ENCODE measurements at regions not wholly inside any gene's neighbourhood (a gene's known extent, or its start where the extent isn't known, plus 50 kb on each side); places are given as distances from the start of the nearest gene placed in this dataset.

DNA sequence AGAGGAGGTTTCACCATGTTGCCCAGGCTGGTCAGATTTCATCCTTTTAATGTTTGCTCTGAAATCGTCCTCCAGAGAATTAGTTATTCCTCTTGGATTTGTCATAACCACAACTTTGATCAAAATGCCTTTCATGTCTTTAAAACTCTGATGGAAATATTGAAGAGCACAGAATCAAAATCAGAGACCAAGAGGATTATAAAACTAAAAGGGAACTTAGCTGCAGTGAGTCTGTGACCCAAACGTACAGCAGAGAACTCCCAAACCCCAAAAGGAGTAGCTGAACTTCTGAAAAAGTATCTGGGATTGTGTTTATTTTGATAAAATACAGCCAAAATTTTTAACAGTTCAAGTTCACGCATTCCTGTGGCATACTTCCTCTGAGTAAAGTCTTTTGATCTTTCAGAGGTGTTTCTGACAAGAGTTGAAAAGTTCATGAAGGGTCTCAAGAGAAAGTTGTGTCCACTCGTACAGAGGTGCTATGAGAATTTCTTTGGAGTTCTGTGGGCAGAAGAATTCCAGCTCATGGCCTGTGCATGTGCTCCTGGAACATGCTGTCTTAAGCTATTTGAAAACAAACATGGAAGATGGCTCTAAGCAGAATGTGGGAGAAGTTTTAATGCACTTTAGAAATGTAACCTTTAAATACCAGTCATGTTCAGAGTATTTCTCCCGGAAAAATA, 124.0 kb downstream of the ESM1 start:
- no peaks in the 10 kb centered on the region for H3K4me1 ChIP-seq (ENCODE audit: insufficient read depth, low read length, poor library complexity, severe bottlenecking)
- no peak for DNase-seq (ENCODE audit: low spot score)
- TF ChIP-seq, protein P1, sequence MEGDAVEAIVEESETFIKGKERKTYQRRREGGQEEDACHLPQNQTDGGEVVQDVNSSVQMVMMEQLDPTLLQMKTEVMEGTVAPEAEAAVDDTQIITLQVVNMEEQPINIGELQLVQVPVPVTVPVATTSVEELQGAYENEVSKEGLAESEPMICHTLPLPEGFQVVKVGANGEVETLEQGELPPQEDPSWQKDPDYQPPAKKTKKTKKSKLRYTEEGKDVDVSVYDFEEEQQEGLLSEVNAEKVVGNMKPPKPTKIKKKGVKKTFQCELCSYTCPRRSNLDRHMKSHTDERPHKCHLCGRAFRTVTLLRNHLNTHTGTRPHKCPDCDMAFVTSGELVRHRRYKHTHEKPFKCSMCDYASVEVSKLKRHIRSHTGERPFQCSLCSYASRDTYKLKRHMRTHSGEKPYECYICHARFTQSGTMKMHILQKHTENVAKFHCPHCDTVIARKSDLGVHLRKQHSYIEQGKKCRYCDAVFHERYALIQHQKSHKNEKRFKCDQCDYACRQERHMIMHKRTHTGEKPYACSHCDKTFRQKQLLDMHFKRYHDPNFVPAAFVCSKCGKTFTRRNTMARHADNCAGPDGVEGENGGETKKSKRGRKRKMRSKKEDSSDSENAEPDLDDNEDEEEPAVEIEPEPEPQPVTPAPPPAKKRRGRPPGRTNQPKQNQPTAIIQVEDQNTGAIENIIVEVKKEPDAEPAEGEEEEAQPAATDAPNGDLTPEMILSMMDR (conservative IDR thresholded peaks at IDR 0.05; ENCODE audit: low read length): no peak
- no peak for TF ChIP-seq EZH2phosphoT487 (IDR thresholded peaks at IDR 0.05; ENCODE audit: borderline replicate concordance, low read depth, low read length)
- BruUV-seq (replicated peaks): no TSS peak
- no peak overlapping the region for H3K4me3 ChIP-seq (ENCODE audit: low read depth, low read length, poor library complexity, severe bottlenecking)
- H3K4me2 ChIP-seq (ENCODE audit: low read length): no peak overlapping the region
- H3K36me3 ChIP-seq (ENCODE audit: insufficient read depth, low read length): no peaks in the 10 kb centered on the region
- H4K20me1 ChIP-seq (ENCODE audit: insufficient read depth, low read length): no peaks in the 10 kb centered on the region
- ChIA-PET CTCF (ENCODE audit: unreplicated experiment) (no interaction called here), POLR2A (interaction anchor here (0.6 kb wide), 1 partner anchor 406 kb away, joined by 4 read pairs; the partner anchor contains the start of gene HSPB3)
- intact Hi-C loops (cut with micrococcal nuclease; ENCODE audit: unreplicated experiment): no loop called here
- no peaks in the 10 kb centered on the region for H3K9me3 ChIP-seq (ENCODE audit: low read length)
- no peak overlapping the region for H3K27ac ChIP-seq (ENCODE audit: low read depth, low read length, poor library complexity, severe bottlenecking)
- no peaks in the 10 kb centered on the region for H3K9me2 ChIP-seq (ENCODE audit: insufficient read depth, low read length)
- no peaks in the 10 kb centered on the region for H3K79me2 ChIP-seq (ENCODE audit: insufficient read depth, low read depth, low read length)
- no peak overlapping the region for H2AFZ ChIP-seq (ENCODE audit: low read length)

DNA sequence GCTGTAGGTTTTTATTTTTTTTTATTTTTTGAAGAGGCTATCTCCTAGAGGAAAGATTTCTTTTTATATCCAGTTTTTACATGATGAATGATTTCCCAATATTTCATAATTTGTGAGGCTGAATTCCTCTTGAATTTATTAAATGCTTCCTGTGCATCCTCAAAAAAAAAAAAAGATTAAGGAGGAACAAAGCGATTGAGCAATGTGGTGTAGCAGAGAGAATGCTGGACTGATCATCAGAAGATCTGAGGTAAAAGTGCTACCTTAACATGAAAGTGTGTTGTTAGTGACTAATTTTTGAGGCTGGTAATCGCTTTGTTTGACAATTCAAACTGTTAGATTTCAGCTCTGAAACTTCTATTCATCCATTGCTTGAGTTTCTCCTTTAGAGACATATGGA, 125.1 kb downstream of the ESM1 start:
- no peaks in the 10 kb centered on the region for H3K36me3 ChIP-seq (ENCODE audit: insufficient read depth, low read length)
- no peaks in the 10 kb centered on the region for H4K20me1 ChIP-seq (ENCODE audit: insufficient read depth, low read length)
- no peaks in the 10 kb centered on the region for H3K9me3 ChIP-seq (ENCODE audit: low read length)
- H3K27ac ChIP-seq (ENCODE audit: low read depth, low read length, poor library complexity, severe bottlenecking): no peak overlapping the region
- H3K4me3 ChIP-seq (ENCODE audit: low read depth, low read length, poor library complexity, severe bottlenecking): no peak overlapping the region
- no peak for DNase-seq (ENCODE audit: low spot score)
- ChIA-PET POLR2A (no interaction called here), CTCF (ENCODE audit: unreplicated experiment) (no interaction called here)
- H2AFZ ChIP-seq (ENCODE audit: low read length): no peak overlapping the region
- no TSS peak for BruUV-seq (replicated peaks)
- H3K9me2 ChIP-seq (ENCODE audit: insufficient read depth, low read length): no peaks in the 10 kb centered on the region
- TF ChIP-seq, protein P1 (conservative IDR thresholded peaks at IDR 0.05; ENCODE audit: low read length): no peak
- TF ChIP-seq EZH2phosphoT487 (IDR thresholded peaks at IDR 0.05; ENCODE audit: borderline replicate concordance, low read depth, low read length): no peak
- intact Hi-C loops (cut with micrococcal nuclease; ENCODE audit: unreplicated experiment): no loop called here
- H3K4me2 ChIP-seq (ENCODE audit: low read length): no peak overlapping the region
- no peaks in the 10 kb centered on the region for H3K79me2 ChIP-seq (ENCODE audit: insufficient read depth, low read depth, low read length)
- H3K4me1 ChIP-seq (ENCODE audit: insufficient read depth, low read length, poor library complexity, severe bottlenecking): no peaks in the 10 kb centered on the region

DNA sequence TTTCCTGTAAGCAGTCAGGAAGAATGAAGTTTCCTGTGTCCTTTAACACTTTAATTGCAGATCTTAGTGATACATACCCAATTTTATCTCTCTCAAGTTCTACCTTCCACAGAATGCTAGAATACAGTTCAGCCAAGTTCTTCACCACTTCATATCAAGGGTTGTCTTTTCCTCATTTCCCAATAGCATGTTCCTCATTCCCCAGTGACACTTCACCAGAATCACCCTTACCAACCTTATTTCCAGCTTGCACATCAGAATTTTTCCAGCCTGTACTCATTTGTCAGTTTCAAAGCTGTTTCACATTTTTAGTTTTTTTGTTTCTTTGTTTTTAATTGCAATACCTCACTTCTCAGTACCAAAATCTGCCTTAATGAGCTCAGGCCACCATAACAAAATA, 126.1 kb downstream of the ESM1 start:
- no TSS peak for BruUV-seq (replicated peaks)
- Histone ChIP-seq H3K4me2 (ENCODE audit: low read length) (no peak overlapping the region), H2AFZ (ENCODE audit: low read length) (no peak overlapping the region), H3K9me3 (ENCODE audit: low read length) (no peaks in the 10 kb centered on the region), H3K36me3 (ENCODE audit: insufficient read depth, low read length) (no peaks in the 10 kb centered on the region), H3K9me2 (ENCODE audit: insufficient read depth, low read length) (no peaks in the 10 kb centered on the region), H3K79me2 (ENCODE audit: insufficient read depth, low read depth, low read length) (no peaks in the 10 kb centered on the region), H3K27ac (ENCODE audit: low read depth, low read length, poor library complexity, severe bottlenecking) (no peak overlapping the region), H4K20me1 (ENCODE audit: insufficient read depth, low read length) (no peaks in the 10 kb centered on the region), H3K4me1 (ENCODE audit: insufficient read depth, low read length, poor library complexity, severe bottlenecking) (no peaks in the 10 kb centered on the region), H3K4me3 (ENCODE audit: low read depth, low read length, poor library complexity, severe bottlenecking) (no peak overlapping the region)
- TF ChIP-seq, protein P1 (conservative IDR thresholded peaks at IDR 0.05; ENCODE audit: low read length): no peak
- TF ChIP-seq EZH2phosphoT487 (IDR thresholded peaks at IDR 0.05; ENCODE audit: borderline replicate concordance, low read depth, low read length): no peak
- CTCF ChIA-PET (ENCODE audit: unreplicated experiment): no interaction called here
- DNase-seq (ENCODE audit: low spot score): no peak
- intact Hi-C loops (cut with micrococcal nuclease; ENCODE audit: unreplicated experiment): no loop called here
- POLR2A ChIA-PET: interaction anchor here (0.6 kb wide), 1 partner anchor 602 kb away, joined by 3 read pairs; no protein-coding TSS in a partner anchor
